GM18498 (cell line): ENCODE measurements at regions not wholly inside any gene's neighbourhood (a gene's known extent, or its start where the extent isn't known, plus 50 kb on each side); places are given as distances from the start of the nearest gene placed in this dataset.
"Not testable (repeated sequence)": the region's sequence is repeated elsewhere in the genome, so short reads cannot be mapped to it uniquely, and the experiment has no call there.

Source experiments
- ATAC-seq: cut with Tn5 transposase; IDR thresholded peaks from one replicate; pipeline ENCODE4 v1.9.1; 2021; ENCODE audit warnings: mild to moderate bottlenecking, moderate library complexity; ENCODE audit not compliant: unreplicated experiment

GRCh38 chr2:88396209-88396608 is 56.3 kb downstream of the FOXI3 start:
- ATAC-seq: no peak

GRCh38 chr2:88377641-88377991 is 74.9 kb downstream of the FOXI3 start:
- ATAC-seq: no peak

GRCh38 chr2:88372042-88372441 is 80.5 kb downstream of the FOXI3 start:
- no peak for ATAC-seq

- ATAC-seq: not testable (repeated sequence)
These were observed 87.1 kb downstream of the FOXI3 start for GRCh38 chr2:88365408-88365807.

GRCh38 chr2:88355486-88355885 is 97.0 kb downstream of the FOXI3 start:
- no peak for ATAC-seq

GRCh38 chr2:88351249-88351601 is 101.3 kb downstream of the FOXI3 start:
- peak; percentile 10 for ATAC-seq

GRCh38 chr2:88350331-88351248 is 101.9 kb downstream of the FOXI3 start:
- ATAC-seq: peak; percentile 70

GRCh38 chr2:88345842-88346241 is 106.7 kb downstream of the FOXI3 start:
- ATAC-seq: no peak

GRCh38 chr2:88342749-88343148 is 109.7 kb downstream of the FOXI3 start:
- peak; percentile 55 for ATAC-seq

- no peak for ATAC-seq
These were observed 118.1 kb downstream of the FOXI3 start for GRCh38 chr2:88334418-88334817.

GRCh38 chr2:88331239-88331638 is 121.3 kb downstream of the FOXI3 start:
- ATAC-seq: no peak

GRCh38 chr2:88329815-88330603 is 122.5 kb downstream of the FOXI3 start:
- ATAC-seq: peak; percentile 78

- ATAC-seq: no peak
These were observed 130.8 kb downstream of the FOXI3 start for GRCh38 chr2:88321449-88322248.

- no peak for ATAC-seq
These were observed 132.3 kb downstream of the FOXI3 start for GRCh38 chr2:88320076-88320773.

- ATAC-seq: no peak
These were observed 133.6 kb downstream of the FOXI3 start for GRCh38 chr2:88318956-88319330.

GRCh38 chr2:88318071-88318955 is 134.2 kb downstream of the FOXI3 start:
- no peak for ATAC-seq

GRCh38 chr2:88310787-88311186 is 140.6 kb downstream of the THNSL2 start:
- ATAC-seq: no peak

- ATAC-seq: no peak
These were observed 137.7 kb downstream of the THNSL2 start for GRCh38 chr2:88307817-88308216.

- ATAC-seq: no peak
These were observed 133.7 kb downstream of the THNSL2 start for GRCh38 chr2:88303865-88304264.

- no peak for ATAC-seq
These were observed 126.1 kb downstream of the THNSL2 start for GRCh38 chr2:88296247-88296646.
